GM18499 (cell line): ENCODE measurements at regions not wholly inside any gene's neighbourhood (a gene's known extent, or its start where the extent isn't known, plus 50 kb on each side); places are given as distances from the start of the nearest gene placed in this dataset.

Experiments
- ATAC-seq: cut with Tn5 transposase; IDR thresholded peaks from one replicate; pipeline ENCODE4 v1.9.1; 2021; ENCODE audit warnings: moderate number of reproducible peaks; ENCODE audit not compliant: insufficient read depth, unreplicated experiment

DNA sequence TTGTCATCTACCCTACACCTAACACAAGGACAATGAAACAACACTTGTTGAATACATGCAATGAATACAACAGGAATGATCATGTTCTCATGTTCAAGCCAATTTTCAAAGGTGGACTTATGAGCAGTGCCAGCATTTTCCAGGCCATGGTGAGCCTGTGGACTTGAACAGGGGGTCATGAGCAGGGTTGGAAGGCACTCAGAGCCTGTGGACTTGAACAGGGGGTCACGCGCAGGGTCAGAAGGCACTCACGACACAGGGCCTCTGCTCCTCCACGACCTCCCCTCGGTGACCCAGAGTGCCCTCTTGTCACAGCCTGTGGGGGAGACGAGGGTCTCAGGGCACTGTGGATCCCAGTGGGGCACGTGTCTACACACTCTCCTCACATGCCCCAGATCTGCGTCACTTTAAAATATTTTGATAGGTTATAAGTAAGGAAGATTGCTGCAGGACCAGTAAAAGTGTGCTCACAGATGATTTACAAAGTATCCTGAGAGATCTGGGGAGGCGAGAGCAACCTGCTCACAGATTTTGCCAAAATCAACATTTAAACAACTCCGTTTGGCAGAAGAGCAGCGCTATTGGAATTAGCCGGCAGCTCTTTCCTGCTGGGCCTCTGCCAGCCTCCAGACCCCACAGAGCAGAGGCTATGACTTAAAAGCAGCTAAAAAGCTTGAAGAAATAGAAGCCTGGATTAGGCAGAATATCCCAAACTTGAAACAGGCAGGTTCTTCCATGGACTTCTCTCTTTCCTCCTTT lies 121.9 kb downstream of the TMEM18 start:
- ATAC-seq = no peak

DNA sequence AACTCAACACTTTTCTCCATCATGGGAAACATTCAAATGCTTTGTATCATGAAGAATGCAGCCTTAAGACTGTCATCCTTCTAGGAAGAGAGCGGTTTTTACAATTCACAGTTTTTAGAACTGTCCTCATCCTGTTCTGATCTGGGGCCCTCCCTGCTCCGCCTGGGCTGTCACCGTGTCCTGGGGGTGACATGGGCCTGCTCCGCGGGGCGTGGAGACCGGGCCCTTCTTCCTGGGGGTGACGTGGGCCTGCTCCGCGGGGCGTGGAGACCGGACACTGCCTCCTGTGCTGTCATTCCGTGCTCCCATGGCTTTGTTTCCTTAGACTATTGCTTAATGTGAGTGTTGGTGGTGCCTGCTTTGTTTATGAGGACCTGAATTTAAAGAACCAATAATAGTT lies 122.8 kb downstream of the TMEM18 start:
- ATAC-seq = no peak

DNA sequence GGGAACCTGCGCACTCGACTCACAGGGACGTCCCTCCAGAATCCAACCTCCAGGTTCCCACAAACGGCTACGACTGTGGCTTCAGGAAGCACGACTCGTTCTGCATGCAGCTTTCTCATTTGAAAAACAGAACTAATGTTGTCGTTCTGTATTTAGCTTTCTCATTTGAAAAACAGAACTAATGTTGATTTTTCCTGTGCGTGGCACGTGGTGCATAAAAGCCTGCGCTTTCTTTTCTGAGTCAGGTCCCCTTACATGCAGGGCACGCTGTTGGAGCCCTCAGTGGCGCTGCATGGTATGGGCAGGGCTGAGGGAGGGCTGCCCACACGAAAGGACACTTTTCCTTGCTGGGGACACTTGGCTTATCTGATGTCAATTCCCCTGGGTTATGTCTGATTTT lies 124.3 kb downstream of the TMEM18 start:
- no peak for ATAC-seq

DNA sequence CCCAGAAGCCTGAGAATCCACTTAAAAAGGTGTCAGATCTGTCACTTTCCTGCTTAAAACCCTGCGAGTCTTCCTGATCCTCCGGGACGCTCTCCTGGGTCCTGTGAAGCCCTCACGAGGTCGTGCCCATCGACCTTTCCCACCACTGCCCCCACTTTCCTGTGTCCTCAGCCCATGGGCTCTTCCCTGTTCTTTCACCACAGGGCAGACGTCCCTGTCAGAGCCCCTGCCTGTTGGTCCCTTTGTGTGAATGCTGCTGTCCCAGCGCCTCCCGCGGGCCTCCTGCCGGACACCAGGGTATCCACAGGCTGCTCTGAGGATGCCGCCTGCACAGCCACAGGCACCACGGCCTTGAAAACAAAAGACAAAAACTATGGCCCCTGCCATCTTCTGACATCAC lies 125.6 kb downstream of the TMEM18 start:
- ATAC-seq = no peak

DNA sequence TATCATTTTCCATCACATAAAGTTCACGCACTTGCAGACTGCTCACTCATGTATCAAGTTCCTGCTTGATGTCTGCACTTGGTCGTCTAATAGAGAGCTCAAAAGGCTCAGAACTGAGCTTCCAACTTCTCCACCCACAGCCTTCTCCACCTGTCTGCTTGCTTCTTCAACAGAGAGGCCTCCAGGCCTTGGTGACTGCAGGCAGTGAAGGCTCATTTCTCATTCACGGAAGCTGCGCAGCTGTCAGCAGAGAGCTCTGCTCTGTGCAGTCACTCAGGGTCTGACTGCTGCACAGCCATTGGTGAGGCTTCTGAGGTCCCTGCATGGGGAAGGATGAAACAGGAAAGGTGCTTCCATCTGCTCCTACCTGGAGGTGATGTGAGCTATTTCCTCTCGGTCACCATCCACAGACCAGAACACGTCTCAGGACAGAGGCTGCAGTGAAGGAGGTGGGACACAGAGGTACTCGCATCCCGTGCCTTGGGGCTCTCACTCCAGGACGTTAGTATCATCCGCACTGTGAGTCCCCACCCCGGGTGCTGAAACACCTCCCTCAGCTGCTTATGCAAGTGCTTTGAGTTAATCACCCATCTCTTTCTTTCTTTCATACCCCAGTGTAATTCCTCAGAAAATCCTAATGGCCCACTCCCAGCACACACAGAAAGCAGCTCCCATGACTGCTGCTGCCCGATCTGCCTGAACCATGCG lies 126.2 kb downstream of the TMEM18 start:
- no peak for ATAC-seq

DNA sequence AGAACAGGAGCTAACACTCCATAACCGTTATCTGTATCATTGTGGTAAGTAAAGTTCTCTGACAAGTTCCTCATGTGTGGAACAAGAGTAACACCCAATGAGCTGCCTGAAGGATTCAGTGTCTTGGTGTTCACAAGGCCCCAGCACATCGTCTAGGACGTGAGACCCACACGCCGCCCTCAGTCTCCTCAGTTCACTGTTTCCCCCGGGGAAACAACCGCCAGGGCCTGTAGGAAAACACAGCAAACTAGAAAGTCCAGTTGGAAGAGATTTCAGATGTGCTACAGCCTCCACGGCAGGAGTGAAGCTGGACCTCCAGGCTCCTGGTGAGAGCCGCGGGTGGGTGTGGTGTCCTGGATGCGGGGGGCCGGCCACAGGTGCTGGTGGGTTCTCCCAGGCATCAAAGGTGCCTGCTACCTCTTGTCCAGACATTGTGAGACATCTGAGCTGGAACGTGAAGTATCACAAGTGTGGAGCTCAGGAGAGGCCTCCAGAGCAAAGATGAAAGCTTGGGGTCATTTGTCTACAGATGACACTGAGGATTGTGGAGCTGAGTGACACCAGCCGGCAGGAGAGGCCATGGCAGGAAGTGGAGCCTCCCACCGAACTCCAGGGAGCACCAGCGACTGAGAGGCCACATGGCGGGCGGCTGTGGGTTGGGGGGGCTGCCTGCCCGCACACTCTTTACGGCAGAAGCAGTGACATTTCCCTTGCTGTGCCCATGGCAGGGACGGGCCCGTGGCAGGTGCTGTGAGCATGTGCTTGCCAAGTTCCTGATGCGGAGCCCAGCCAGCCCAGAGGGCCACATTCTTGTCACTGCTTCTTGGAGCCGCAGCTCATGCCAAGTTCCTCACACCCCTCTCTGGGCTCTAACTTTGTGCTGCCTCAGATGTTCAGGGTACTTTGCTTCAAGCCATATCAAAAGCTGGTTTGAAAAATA lies 131.2 kb downstream of the TMEM18 start:
- no peak for ATAC-seq

DNA sequence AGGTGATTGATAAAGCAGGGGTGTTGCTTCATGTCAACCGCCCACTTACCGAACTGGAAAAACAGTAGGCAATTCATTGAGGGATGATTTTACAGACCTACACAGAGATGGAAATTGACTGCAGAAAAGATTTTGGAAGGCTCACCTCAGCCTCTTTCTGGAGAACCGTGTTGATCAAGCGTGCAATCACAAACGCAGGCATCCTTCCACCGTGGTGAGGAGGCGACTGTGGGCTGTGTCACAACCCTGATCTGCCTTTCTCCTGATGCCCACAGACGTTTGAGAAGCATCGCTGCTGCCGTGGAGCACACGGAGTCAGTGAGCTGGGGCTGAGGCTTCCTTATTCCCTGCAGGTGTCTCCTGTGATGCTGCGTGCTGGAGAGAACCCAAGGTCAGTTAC lies 132.0 kb downstream of the TMEM18 start:
- ATAC-seq = no peak

DNA sequence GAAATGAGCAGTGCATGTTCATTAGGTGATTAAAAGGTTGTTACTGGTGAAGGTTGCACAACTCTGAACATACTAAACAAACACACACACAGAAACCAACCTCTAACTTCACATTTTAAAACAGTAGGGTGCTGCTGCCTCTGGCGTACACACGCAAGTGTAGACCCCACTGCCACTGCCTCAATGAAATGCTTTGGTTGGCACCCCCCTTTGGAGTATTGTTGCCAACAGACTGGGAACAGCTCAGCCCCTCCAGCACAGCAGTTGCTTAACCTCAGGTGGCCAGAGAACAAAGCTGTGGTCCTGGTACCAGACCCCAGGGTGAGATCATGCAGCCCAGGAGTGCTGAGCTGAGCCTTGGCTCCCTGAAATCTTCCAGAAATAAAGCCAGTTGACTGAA lies 138.6 kb downstream of the TMEM18 start:
- no peak for ATAC-seq

DNA sequence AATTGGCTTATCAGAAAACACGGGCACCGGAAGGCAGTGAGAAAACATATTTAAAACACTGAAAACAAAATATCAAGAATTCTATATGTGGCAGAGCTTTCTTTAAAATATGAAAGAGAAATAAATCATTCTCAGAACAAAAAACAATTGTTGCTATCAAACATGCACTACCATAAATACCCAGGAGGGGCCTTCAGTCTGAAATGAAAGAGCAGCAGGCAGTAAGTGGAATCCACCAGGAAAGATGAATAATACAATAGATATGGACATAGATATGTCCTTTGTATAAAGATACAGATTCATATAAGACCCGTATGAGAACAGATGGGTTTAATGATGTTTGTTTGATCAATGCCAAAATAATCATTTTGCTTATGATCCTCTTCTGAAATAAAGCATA lies 142.0 kb downstream of the TMEM18 start:
- no peak for ATAC-seq

DNA sequence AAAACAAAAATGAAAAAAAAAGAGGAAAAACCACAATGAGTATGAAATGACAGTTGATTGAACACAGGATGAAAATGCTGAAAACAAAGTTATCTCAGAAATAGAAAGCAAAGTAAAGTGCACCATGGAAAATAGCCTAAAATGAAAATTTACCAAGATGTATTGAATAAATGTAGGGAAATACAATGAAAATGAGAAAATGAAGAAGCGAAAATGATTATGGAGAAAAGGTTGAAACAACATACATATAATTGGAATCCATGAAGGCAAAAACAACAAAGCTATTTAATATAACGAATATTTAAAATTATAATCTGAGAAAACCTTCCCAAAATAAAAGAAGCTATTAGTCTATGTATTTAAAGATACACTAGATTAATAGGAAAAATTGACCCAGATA lies 147.4 kb downstream of the TMEM18 start:
- no peak for ATAC-seq

DNA sequence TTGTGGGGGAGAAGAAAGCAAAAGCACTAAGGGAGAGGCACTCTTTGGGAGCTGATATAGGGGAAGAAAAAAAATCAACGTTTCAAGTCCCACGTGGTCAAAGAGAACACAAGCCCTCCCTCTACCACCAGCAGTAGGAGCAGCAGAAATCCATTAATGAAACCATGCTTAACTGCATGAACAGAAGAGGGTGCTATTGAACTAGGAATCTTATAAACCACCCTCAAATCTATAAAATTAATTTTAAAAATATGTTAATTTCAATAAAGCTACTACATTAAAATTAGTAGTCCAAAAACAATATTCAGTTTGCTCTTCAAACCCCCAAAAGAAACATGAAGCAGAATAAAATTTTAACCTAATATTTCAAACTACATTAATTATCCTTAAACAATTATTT lies 147.8 kb downstream of the TMEM18 start:
- ATAC-seq = no peak

DNA sequence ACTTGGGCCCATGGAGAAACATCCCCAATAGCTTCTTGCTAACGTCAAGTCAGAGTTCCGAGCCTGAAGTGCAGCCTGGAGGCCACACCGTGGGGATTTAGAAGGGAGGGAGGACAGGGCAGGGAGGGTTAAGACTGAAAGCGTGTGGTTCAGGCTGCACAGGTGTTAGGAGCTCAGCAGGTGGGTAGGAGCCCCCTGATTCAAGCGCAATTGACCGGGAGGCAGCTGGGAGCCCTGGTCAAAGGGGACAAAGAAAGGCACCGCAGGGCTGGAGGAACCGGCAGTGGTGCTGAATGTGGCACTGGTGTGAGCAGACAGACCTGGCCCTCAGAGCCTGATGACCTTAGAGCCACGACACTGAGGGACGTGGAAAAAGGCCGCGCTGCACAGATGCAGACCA lies 149.6 kb downstream of the TMEM18 start:
- ATAC-seq = no peak

DNA sequence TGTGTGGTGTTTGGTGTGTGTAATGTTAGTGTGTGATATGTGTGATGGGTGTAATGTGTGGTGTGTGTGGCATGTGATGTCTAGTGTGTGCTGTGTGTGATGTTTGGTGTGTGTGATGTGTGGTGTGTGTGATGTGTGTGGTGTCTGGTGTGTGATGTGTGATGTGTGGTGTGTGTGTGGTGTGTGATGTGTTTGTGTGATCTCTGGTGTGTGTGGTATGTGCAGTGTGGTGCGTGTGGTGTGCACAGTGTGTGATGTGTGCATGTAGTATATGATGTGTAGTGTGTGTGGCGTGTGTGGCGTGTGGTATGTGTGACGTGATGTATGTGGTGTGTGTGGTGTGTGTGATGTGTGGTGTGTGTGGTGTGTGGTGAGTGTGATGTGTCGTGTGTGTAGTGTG lies 150.3 kb downstream of the TMEM18 start:
- ATAC-seq = no peak

DNA sequence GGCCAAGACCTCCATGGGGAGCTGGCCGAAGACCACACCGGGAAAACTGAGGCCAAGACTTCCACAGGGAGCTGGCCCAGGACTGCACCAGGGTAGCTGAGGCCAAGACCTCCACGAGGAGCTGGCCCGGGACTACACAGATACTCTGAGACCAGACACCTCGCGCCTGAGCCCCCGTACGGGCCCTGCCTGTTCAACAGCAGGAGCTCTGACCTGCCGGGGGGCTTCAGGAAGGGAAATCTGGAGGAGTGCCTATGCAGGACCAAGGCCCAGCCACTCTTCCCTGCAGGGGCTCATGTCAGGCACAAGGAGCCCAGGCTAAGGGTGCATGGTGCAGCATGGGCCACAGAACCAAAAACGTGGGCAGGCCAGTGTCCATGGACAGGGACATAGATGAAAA lies 151.6 kb downstream of the TMEM18 start:
- ATAC-seq = no peak

DNA sequence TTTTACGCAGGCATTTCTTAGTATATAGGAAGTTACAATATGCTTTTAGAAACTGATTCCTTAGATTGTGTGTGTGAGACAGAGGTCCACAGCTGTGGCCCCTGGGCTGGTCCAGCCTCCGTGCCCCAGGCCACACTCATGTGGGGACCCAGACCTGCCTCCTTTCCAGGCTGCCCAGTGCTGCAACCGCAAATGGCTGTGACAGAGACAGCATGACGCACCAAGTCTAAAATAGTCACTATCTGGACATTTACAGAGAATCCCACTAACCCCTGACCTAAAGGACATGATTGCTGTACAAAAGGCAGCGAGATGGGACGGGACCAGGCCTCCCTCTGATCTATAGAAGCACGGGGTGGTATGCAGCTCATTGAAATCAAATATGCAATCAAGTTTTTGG lies 152.2 kb downstream of the TMEM18 start:
- ATAC-seq = no peak

DNA sequence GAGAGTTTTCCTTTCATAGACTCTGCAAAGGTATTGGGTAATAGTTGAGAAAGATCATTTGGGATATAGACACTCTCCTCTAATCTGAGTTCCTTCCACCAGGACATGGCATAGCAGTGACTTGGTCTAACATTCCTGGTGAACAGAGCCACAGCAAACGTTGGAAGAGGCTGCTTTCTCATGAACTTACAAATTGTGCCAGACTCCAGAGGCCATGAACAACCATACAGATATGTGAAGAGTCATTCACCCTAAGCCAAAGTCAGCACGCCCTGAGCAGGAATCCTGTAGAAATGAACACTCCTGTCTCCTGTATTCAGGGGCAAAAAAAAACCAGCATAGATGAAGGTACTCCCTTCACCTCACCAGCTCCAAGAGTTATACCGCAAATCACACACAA lies 152.8 kb downstream of the TMEM18 start:
- ATAC-seq = no peak

DNA sequence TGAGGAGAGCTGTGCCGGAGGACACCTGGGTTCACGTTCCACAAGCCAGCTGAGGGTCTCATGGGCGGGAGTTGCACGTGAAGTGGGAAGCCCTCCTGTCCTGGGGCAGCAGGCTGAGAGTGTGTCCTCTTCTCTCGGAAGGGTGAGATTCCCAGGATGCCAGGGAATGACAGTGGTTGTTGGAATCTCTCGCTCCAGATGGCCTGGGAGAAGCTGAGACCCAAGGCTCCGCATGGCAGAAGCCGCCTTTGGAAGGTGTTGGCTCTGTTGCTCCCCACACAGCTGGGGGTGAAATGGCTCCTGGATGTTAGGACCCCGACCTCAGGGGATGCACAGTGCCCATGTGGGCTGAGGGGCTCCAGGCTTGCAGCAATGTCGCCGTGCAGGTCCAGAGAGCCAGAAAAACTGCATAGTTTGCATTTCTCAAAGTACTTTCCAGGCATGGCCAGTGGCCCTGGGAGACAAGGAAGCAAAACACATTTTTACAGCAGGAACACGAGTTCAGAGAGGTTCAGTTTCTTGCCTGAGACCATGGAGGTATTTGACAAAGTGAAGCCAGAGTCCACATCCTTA lies 153.4 kb downstream of the TMEM18 start:
- ATAC-seq = no peak

DNA sequence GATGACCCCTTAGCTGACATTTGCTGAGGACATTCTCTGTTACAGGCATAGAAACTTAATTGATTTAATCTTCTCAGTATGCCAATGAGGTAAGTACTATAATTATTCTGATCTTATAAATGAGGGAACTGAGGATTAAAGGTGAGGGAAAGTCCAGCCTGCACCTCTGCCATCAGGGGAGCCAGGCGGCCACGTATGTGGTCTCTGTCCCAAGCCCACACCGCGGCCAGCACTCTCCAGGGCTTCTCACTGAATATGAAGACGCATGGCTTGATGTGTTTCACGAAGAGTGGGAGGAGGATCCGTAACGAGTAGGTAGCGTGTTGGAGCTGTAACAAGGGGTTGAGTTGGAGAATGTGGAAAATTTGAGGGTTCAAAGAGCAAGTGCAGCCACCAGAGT lies 154.4 kb downstream of the TMEM18 start:
- no peak for ATAC-seq

DNA sequence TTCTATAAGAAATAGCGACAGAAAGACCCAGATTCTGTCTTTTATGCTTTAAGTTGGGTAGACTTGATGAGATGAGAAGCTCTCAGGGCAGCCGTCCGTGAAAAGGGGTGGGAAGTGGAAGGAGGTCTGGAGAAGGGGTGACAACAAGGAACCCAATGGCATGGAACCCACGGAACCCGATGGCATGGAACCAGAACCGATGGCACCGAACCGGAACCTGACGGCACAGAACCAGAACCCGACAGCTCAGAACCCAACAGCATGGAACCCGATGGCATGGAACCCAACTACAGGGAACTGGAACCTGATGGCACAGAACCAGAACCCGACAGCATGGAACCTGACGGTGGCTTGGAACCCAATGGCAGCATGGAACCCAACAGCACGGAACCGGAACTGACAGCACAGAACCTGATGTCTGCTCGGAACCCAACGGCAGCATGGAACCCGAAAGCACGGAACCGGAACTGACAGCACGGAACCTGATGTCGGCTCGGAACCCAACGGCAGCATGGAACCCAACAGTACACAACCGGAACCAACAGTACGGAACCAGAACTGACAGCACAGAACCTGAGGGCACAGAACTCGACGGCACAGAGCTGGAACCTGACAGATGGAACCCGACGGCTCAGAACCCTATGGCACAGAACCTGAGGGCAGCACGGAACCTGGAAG lies 155.2 kb downstream of the TMEM18 start:
- no peak for ATAC-seq

DNA sequence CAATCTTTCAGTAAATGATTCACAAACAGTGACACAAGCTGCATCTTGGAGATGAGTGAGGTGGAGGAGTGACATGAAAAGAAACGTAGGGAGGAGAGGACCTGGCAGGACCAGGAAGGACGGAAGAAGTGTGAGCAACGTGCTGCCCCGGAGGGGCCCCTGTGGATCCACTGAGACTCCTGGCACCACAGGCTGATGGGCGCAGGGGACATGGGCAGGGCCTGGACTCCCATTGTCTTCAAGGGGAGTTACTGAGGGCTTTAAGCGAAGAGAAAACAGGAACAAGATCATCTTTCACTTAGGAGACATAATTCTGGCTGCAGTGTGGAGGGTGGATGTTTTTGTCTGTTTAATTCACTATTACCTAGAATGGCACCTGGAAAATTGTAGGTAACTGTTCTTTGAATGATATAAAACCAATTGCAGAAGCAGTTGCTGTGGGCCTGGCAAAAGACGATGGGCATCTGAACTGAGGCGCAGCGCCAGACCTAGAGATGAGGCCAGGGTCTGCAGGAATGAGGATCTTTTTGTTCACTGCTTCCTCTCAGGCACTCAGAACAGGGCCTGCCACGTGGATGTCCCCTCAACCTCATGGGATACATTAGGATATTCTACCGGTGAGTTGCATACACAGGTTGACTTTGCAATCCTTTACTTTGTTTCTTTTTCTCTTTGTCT lies 156.4 kb downstream of the TMEM18 start:
- no peak for ATAC-seq
